ENCODE measurements at regions not wholly inside any gene's neighbourhood (a gene's known extent, or its start where the extent isn't known, plus 50 kb on each side); places are given as distances from the start of the nearest gene placed in this dataset.

- no peaks in the 10 kb centered on the region for H3K36me3 ChIP-seq (ENCODE audit: low read depth, low read length)
- H3K27ac ChIP-seq (ENCODE audit: low read length), result no peak overlapping the region
- no peaks in the 10 kb centered on the region for H3K4me1 ChIP-seq (ENCODE audit: insufficient read depth, low read length)
- H3K9me2 ChIP-seq (replicated peaks; ENCODE audit: low read length), result no peaks in the 10 kb centered on the region
- no peak overlapping the region for H2AFZ ChIP-seq (ENCODE audit: low read length)
- no peaks in the 10 kb centered on the region for H3K27me3 ChIP-seq (ENCODE audit: low read length)
- BruUV-seq (replicated peaks), result no TSS peak
- no peaks in the 10 kb centered on the region for H3F3A ChIP-seq (ENCODE audit: low read length, unreplicated experiment)
- no peak overlapping the region for H3K4me2 ChIP-seq (ENCODE audit: low read length)
- no peaks in the 10 kb centered on the region for H3K79me2 ChIP-seq (ENCODE audit: low read length)
- intact Hi-C loops (cut with micrococcal nuclease), result no loop called here
- no peak overlapping the region for H3K9ac ChIP-seq (ENCODE audit: low read length)
- no peaks in the 10 kb centered on the region for H3K9me3 ChIP-seq (ENCODE audit: low read length)
- TF ChIP-seq CTCF (conservative IDR thresholded peaks at IDR 0.05; ENCODE audit: low read depth, low read length) (no peak), EZH2phosphoT487 (IDR thresholded peaks at IDR 0.05; ENCODE audit: borderline replicate concordance, low read length) (no peak), EZH2 (IDR thresholded peaks at IDR 0.05; ENCODE audit: low read length, unreplicated experiment) (no peak)
- DNase-seq, result no peak
- no peaks in the 10 kb centered on the region for H4K20me1 ChIP-seq (ENCODE audit: low read length)
- ChIA-PET CTCF (no interaction called here), POLR2A (ENCODE audit: unreplicated experiment) (no interaction called here)
- ATAC-seq, result no peak
- H3K4me3 ChIP-seq (ENCODE audit: low read length), result no peak overlapping the region
Measured at GRCh38 chr13:90094357-90094756, 1253.1 kb upstream of the MIR17HG start.

GRCh38 chr13:90098577-90098976, 1248.9 kb upstream of the MIR17HG start:
- Histone ChIP-seq H4K20me1 (ENCODE audit: low read length) (no peaks in the 10 kb centered on the region), H3F3A (ENCODE audit: low read length, unreplicated experiment) (no peaks in the 10 kb centered on the region), H3K79me2 (ENCODE audit: low read length) (no peaks in the 10 kb centered on the region), H3K9me2 (replicated peaks; ENCODE audit: low read length) (no peaks in the 10 kb centered on the region), H3K4me2 (ENCODE audit: low read length) (no peak overlapping the region), H3K27ac (ENCODE audit: low read length) (no peak overlapping the region), H2AFZ (ENCODE audit: low read length) (no peak overlapping the region), H3K9me3 (ENCODE audit: low read length) (no peaks in the 10 kb centered on the region), H3K9ac (ENCODE audit: low read length) (no peak overlapping the region), H3K27me3 (ENCODE audit: low read length) (no peaks in the 10 kb centered on the region), H3K4me3 (ENCODE audit: low read length) (no peak overlapping the region), H3K36me3 (ENCODE audit: low read depth, low read length) (no peaks in the 10 kb centered on the region), H3K4me1 (ENCODE audit: insufficient read depth, low read length) (no peaks in the 10 kb centered on the region)
- TF ChIP-seq CTCF (conservative IDR thresholded peaks at IDR 0.05; ENCODE audit: low read depth, low read length) (no peak), EZH2phosphoT487 (IDR thresholded peaks at IDR 0.05; ENCODE audit: borderline replicate concordance, low read length) (no peak), EZH2 (IDR thresholded peaks at IDR 0.05; ENCODE audit: low read length, unreplicated experiment) (no peak)
- ATAC-seq (no peak), DNase-seq (no peak)
- intact Hi-C loops (cut with micrococcal nuclease), result no loop called here
- BruUV-seq (replicated peaks), result no TSS peak
- CTCF ChIA-PET, result no interaction called here
- POLR2A ChIA-PET (ENCODE audit: unreplicated experiment), result no interaction called here

GRCh38 chr13:90099847-90100246, 1247.6 kb upstream of the MIR17HG start:
- H3K36me3 ChIP-seq (ENCODE audit: low read depth, low read length), result no peaks in the 10 kb centered on the region
- H3K79me2 ChIP-seq (ENCODE audit: low read length), result no peaks in the 10 kb centered on the region
- H3K27me3 ChIP-seq (ENCODE audit: low read length), result no peaks in the 10 kb centered on the region
- H3K4me2 ChIP-seq (ENCODE audit: low read length), result no peak overlapping the region
- ATAC-seq, result no peak
- BruUV-seq (replicated peaks), result no TSS peak
- no peak overlapping the region for H2AFZ ChIP-seq (ENCODE audit: low read length)
- POLR2A ChIA-PET (ENCODE audit: unreplicated experiment), result no interaction called here
- H3K4me1 ChIP-seq (ENCODE audit: insufficient read depth, low read length), result peaks cover 5% of the 10 kb centered on the region
- no peaks in the 10 kb centered on the region for H3K9me2 ChIP-seq (replicated peaks; ENCODE audit: low read length)
- no peak for TF ChIP-seq EZH2phosphoT487 (IDR thresholded peaks at IDR 0.05; ENCODE audit: borderline replicate concordance, low read length)
- no peak for TF ChIP-seq EZH2 (IDR thresholded peaks at IDR 0.05; ENCODE audit: low read length, unreplicated experiment)
- TF ChIP-seq CTCF (conservative IDR thresholded peaks at IDR 0.05; ENCODE audit: low read depth, low read length), result no peak
- H3K4me3 ChIP-seq (ENCODE audit: low read length), result no peak overlapping the region
- H3K9ac ChIP-seq (ENCODE audit: low read length), result no peak overlapping the region
- no peak for DNase-seq
- no peaks in the 10 kb centered on the region for H4K20me1 ChIP-seq (ENCODE audit: low read length)
- H3K27ac ChIP-seq (ENCODE audit: low read length), result no peak overlapping the region
- intact Hi-C loops (cut with micrococcal nuclease), result no loop called here
- no peaks in the 10 kb centered on the region for H3F3A ChIP-seq (ENCODE audit: low read length, unreplicated experiment)
- CTCF ChIA-PET, result no interaction called here
- H3K9me3 ChIP-seq (ENCODE audit: low read length), result no peaks in the 10 kb centered on the region
